Endothelial cell of umbilical vein (primary cell): ENCODE measurements at regions not wholly inside any gene's neighbourhood (a gene's known extent, or its start where the extent isn't known, plus 50 kb on each side); places are given as distances from the start of the nearest gene placed in this dataset.

Source experiments
- CTCF ChIP-seq, 2 donors: IDR thresholded peaks; 1 replicate in 1 of 2; 2 replicates in 1 of 2; pipeline ENCODE4 v1.5.1; 2011; ENCODE audit warnings: low read length in 2 of 2, mild to moderate bottlenecking in 2 of 2, moderate library complexity in 2 of 2, control low read depth in 1 of 2, inconsistent platforms in 1 of 2, low read depth in 1 of 2; ENCODE audit not compliant: insufficient read depth in 1 of 2; ENCODE audit errors: extremely low read depth in 1 of 2
- EZH2 ChIP-seq: IDR thresholded peaks from 2 replicates; pipeline ENCODE4 v1.6.1; 2012; ENCODE audit warnings: borderline replicate concordance, low read depth, mild to moderate bottlenecking, moderate library complexity, low read length, inconsistent platforms; ENCODE audit not compliant: severe bottlenecking
- MAX ChIP-seq: IDR thresholded peaks from 2 replicates; pipeline ENCODE4 v1.6.1; 2011; ENCODE audit not compliant: insufficient read depth, insufficient read length
- MYC ChIP-seq: IDR thresholded peaks from one replicate; pipeline ENCODE4 v1.6.1; 2011; ENCODE audit warnings: mild to moderate bottlenecking, low read depth, low read length
- POLR2A ChIP-seq: IDR thresholded peaks from 2 replicates; pipeline ENCODE4 v1.6.1; 2012; ENCODE audit warnings: low read depth, mild to moderate bottlenecking, control low read depth, low read length
- POLR2AphosphoS5 ChIP-seq: IDR thresholded peaks from 2 replicates; pipeline ENCODE4 v1.6.1; 2012; ENCODE audit warnings: low read depth, mild to moderate bottlenecking, control low read depth, low read length, moderate library complexity; ENCODE audit not compliant: insufficient read depth

- TF ChIP-seq CTCF (IDR thresholded peaks at IDR 0.05; ENCODE audit: extremely low read depth in 1 of 2, insufficient read depth in 1 of 2, low read depth in 1 of 2, low read length in 2 of 2) (no peak), POLR2A (no peak), EZH2 (no peak), MYC (no peak), POLR2AphosphoS5 (no peak), MAX (no peak)
Measured at GRCh38 chr4:13866881-13867280, 239.4 kb upstream of the BOD1L1 start.
